ENCODE measurements at regions not wholly inside any gene's neighbourhood (a gene's known extent, or its start where the extent isn't known, plus 50 kb on each side); places are given as distances from the start of the nearest gene placed in this dataset.
"Not testable (repeated sequence)": the region's sequence is repeated elsewhere in the genome, so short reads cannot be mapped to it uniquely, and the experiment has no call there.

- POLR2A ChIA-PET = interaction anchor here (0.5 to 4.3 kb wide), 7 partner anchors 12 to 442 kb away, joined by 3 to 27 read pairs (median 3); no protein-coding TSS in a partner anchor
- no TSS peak for BruUV-seq (replicated peaks)
- CTCF ChIA-PET (ENCODE audit: unreplicated experiment) = no interaction called here
Measured at GRCh38 chr2:203636588-203637470, 69.6 kb upstream of the CD28 start.

GRCh38 chr2:203637471-203638167 is 68.8 kb upstream of the CD28 start:
- H2AFZ ChIP-seq (ENCODE audit: low read length) = peak overlapping the region; percentile 92
- no peaks in the 10 kb centered on the region for H3K36me3 ChIP-seq (ENCODE audit: insufficient read depth, low read length)
- DNase-seq (ENCODE audit: low spot score) = no peak
- intact Hi-C loops (cut with micrococcal nuclease; ENCODE audit: unreplicated experiment) = no loop called here
- no peak overlapping the region for H3K27ac ChIP-seq (ENCODE audit: low read depth, low read length, poor library complexity, severe bottlenecking)
- ChIA-PET CTCF (ENCODE audit: unreplicated experiment) (no interaction called here), POLR2A (interaction anchor here (0.5 to 4.3 kb wide), 7 partner anchors 11 to 443 kb away, joined by 3 to 27 read pairs (median 3); no protein-coding TSS in a partner anchor)
- H3K79me2 ChIP-seq (ENCODE audit: insufficient read depth, low read depth, low read length) = no peaks in the 10 kb centered on the region
- H3K4me3 ChIP-seq (ENCODE audit: low read depth, low read length, poor library complexity, severe bottlenecking) = no peak overlapping the region
- no peak for TF ChIP-seq CTCF (conservative IDR thresholded peaks at IDR 0.05; ENCODE audit: low read length)
- no peak for TF ChIP-seq EZH2phosphoT487 (IDR thresholded peaks at IDR 0.05; ENCODE audit: borderline replicate concordance, low read depth, low read length)
- H3K9me3 ChIP-seq (ENCODE audit: low read length) = no peaks in the 10 kb centered on the region
- H3K4me2 ChIP-seq (ENCODE audit: low read length) = 0 out of 2 replicates have a peak overlapping the region, but pooled peaks have one; percentile 9
- no peaks in the 10 kb centered on the region for H4K20me1 ChIP-seq (ENCODE audit: insufficient read depth, low read length)
- BruUV-seq (replicated peaks) = no TSS peak
- peaks cover 16% of the 10 kb centered on the region for H3K4me1 ChIP-seq (ENCODE audit: insufficient read depth, low read length, poor library complexity, severe bottlenecking)
- H3K9me2 ChIP-seq (ENCODE audit: insufficient read depth, low read length) = no peaks in the 10 kb centered on the region

More at GRCh38 chr2:203636588-203637470, 69.6 kb upstream of the CD28 start:
- no peak for TF ChIP-seq EZH2phosphoT487 (IDR thresholded peaks at IDR 0.05; ENCODE audit: borderline replicate concordance, low read depth, low read length)
- no peak for TF ChIP-seq CTCF (conservative IDR thresholded peaks at IDR 0.05; ENCODE audit: low read length)
- Histone ChIP-seq H3K4me1 (ENCODE audit: insufficient read depth, low read length, poor library complexity, severe bottlenecking) (peaks cover 16% of the 10 kb centered on the region), H3K4me3 (ENCODE audit: low read depth, low read length, poor library complexity, severe bottlenecking) (no peak overlapping the region), H2AFZ (ENCODE audit: low read length) (peak overlapping the region; percentile 92), H3K9me2 (ENCODE audit: insufficient read depth, low read length) (no peaks in the 10 kb centered on the region), H4K20me1 (ENCODE audit: insufficient read depth, low read length) (no peaks in the 10 kb centered on the region), H3K36me3 (ENCODE audit: insufficient read depth, low read length) (no peaks in the 10 kb centered on the region), H3K79me2 (ENCODE audit: insufficient read depth, low read depth, low read length) (no peaks in the 10 kb centered on the region), H3K9me3 (ENCODE audit: low read length) (no peaks in the 10 kb centered on the region), H3K4me2 (ENCODE audit: low read length) (no peak overlapping the region), H3K27ac (ENCODE audit: low read depth, low read length, poor library complexity, severe bottlenecking) (no peak overlapping the region)
- no peak for DNase-seq (ENCODE audit: low spot score)
- intact Hi-C loops (cut with micrococcal nuclease; ENCODE audit: unreplicated experiment) = no loop called here

GRCh38 chr2:203641865-203642264 is 64.6 kb upstream of the CD28 start:
- H3K4me2 ChIP-seq (ENCODE audit: low read length); H3K36me3 ChIP-seq (ENCODE audit: insufficient read depth, low read length); H4K20me1 ChIP-seq (ENCODE audit: insufficient read depth, low read length); H2AFZ ChIP-seq (ENCODE audit: low read length); intact Hi-C loops (cut with micrococcal nuclease; ENCODE audit: unreplicated experiment); H3K79me2 ChIP-seq (ENCODE audit: insufficient read depth, low read depth, low read length); BruUV-seq (replicated peaks); H3K9me2 ChIP-seq (ENCODE audit: insufficient read depth, low read length); H3K4me3 ChIP-seq (ENCODE audit: low read depth, low read length, poor library complexity, severe bottlenecking); H3K27ac ChIP-seq (ENCODE audit: low read depth, low read length, poor library complexity, severe bottlenecking); DNase-seq (ENCODE audit: low spot score); H3K9me3 ChIP-seq (ENCODE audit: low read length): not testable (repeated sequence)
- H3K4me1 ChIP-seq (ENCODE audit: insufficient read depth, low read length, poor library complexity, severe bottlenecking) = peaks cover 16% of the 10 kb centered on the region
- POLR2A ChIA-PET = interaction anchor here (1.1 kb wide), 1 partner anchor 11 kb away, joined by 5 read pairs; no protein-coding TSS in a partner anchor
- CTCF ChIA-PET (ENCODE audit: unreplicated experiment) = interaction anchor here (1.0 kb wide), 1 partner anchor 9 kb away, joined by 3 read pairs; no protein-coding TSS in a partner anchor

- intact Hi-C loops (cut with micrococcal nuclease; ENCODE audit: unreplicated experiment); BruUV-seq (replicated peaks); H3K36me3 ChIP-seq (ENCODE audit: insufficient read depth, low read length); H3K79me2 ChIP-seq (ENCODE audit: insufficient read depth, low read depth, low read length); H3K4me1 ChIP-seq (ENCODE audit: insufficient read depth, low read length, poor library complexity, severe bottlenecking); H3K9me3 ChIP-seq (ENCODE audit: low read length); H3K27ac ChIP-seq (ENCODE audit: low read depth, low read length, poor library complexity, severe bottlenecking); H2AFZ ChIP-seq (ENCODE audit: low read length); H4K20me1 ChIP-seq (ENCODE audit: insufficient read depth, low read length); DNase-seq (ENCODE audit: low spot score); H3K9me2 ChIP-seq (ENCODE audit: insufficient read depth, low read length); H3K4me3 ChIP-seq (ENCODE audit: low read depth, low read length, poor library complexity, severe bottlenecking); H3K4me2 ChIP-seq (ENCODE audit: low read length): not testable (repeated sequence)
- ChIA-PET POLR2A (interaction anchor here (1.1 kb wide), 1 partner anchor 12 kb away, joined by 5 read pairs; no protein-coding TSS in a partner anchor), CTCF (ENCODE audit: unreplicated experiment) (interaction anchor here (1.0 kb wide), 1 partner anchor 8 kb away, joined by 3 read pairs; no protein-coding TSS in a partner anchor)
Measured at GRCh38 chr2:203642841-203643240, 63.6 kb upstream of the CD28 start.

All from OCI-LY7 (cell line).